SU-DHL-6 (cell line): ENCODE measurements at regions not wholly inside any gene's neighbourhood (a gene's known extent, or its start where the extent isn't known, plus 50 kb on each side); places are given as distances from the start of the nearest gene placed in this dataset.

Source experiments
- H2AFZ ChIP-seq: fragments of 200-600 bp; sonication (generic); 2 replicates; pipeline ENCODE4 v1.6.1; 2014; ENCODE audit warnings: low read depth, mild to moderate bottlenecking, moderate library complexity, mixed read lengths, antibody characterized with exemption, low read length; ENCODE audit not compliant: severe bottlenecking
- H3F3A ChIP-seq: fragments of 200-600 bp; shearing (Covaris generic); 2 replicates; pipeline ENCODE4 v1.6.0; 2016; ENCODE audit warnings: antibody characterized with exemption, mild to moderate bottlenecking; ENCODE audit not compliant: insufficient read depth
- H3K27ac ChIP-seq: fragments of 200-600 bp; sonication (generic); 2 replicates; pipeline ENCODE4 v1.5.1; 2016; ENCODE audit warnings: low read depth, mild to moderate bottlenecking, low read length, moderate library complexity, mixed read lengths
- H3K27me3 ChIP-seq: fragments of 200-600 bp; sonication (generic), shearing (Covaris generic); 2 replicates; pipeline ENCODE4 v1.6.0; 2014; ENCODE audit warnings: mild to moderate bottlenecking, low read length
- H3K36me3 ChIP-seq: fragments of 200-600 bp; sonication (generic); 2 replicates; pipeline ENCODE4 v1.6.1; 2014; ENCODE audit warnings: mild to moderate bottlenecking, low read length, mixed read lengths
- H3K4me2 ChIP-seq: fragments of 300-600, 200-600 bp; shearing (Covaris generic), sonication (generic); 2 replicates; pipeline ENCODE4 v1.6.0; 2014; ENCODE audit warnings: low read length, low read depth, mild to moderate bottlenecking; ENCODE audit not compliant: poor library complexity, severe bottlenecking
- H3K4me3 ChIP-seq: fragments of 200-600 bp; sonication (generic); 2 replicates; pipeline ENCODE4 v1.5.1; 2014; ENCODE audit warnings: antibody characterized with exemption, low read length, mild to moderate bottlenecking, mixed read lengths; ENCODE audit not compliant: insufficient read depth, poor library complexity, severe bottlenecking
- H3K79me2 ChIP-seq: fragments of 200-600 bp; sonication (generic); 2 replicates; pipeline ENCODE4 v1.6.1; 2014; ENCODE audit warnings: mild to moderate bottlenecking, low read length, moderate library complexity; ENCODE audit not compliant: insufficient read depth
- H3K9ac ChIP-seq: fragments of 200-600 bp; sonication (generic); 2 replicates; pipeline ENCODE4 v1.7.0; 2014; ENCODE audit warnings: mild to moderate bottlenecking, low read length
- H3K9me2 ChIP-seq: fragments of 200-600 bp; sonication (generic); replicated peaks from 2 replicates; pipeline ENCODE4 v1.6.1; 2014; ENCODE audit warnings: low read length; ENCODE audit not compliant: insufficient read depth
- H3K9me3 ChIP-seq: fragments of 200-600 bp; sonication (generic); 2 replicates; pipeline ENCODE4 v1.6.1; 2014; ENCODE audit warnings: low read length, mixed read lengths; ENCODE audit not compliant: insufficient read depth
- H4K20me1 ChIP-seq: fragments of 200-600 bp; sonication (generic); 2 replicates; pipeline ENCODE4 v1.6.1; 2014; ENCODE audit warnings: low read depth, mild to moderate bottlenecking, antibody characterized with exemption, low read length, moderate library complexity, mixed read lengths
- EZH2phosphoT487 ChIP-seq: fragments of 200-600 bp; sonication (generic), shearing (Covaris generic); conservative IDR thresholded peaks from 2 replicates; pipeline ENCODE4 v1.6.1; 2018; ENCODE audit warnings: mild to moderate bottlenecking, antibody characterized with exemption, low read length, moderate library complexity, mixed read lengths
- TF ChIP-seq, protein P1 (sequence below): fragments of 200-600 bp; sonication (generic); IDR thresholded peaks from one replicate; pipeline ENCODE4 v1.5.1; 2017; ENCODE audit warnings: antibody characterized with exemption, mild to moderate bottlenecking, low read length, moderate library complexity; ENCODE audit not compliant: insufficient read depth, poor library complexity, severe bottlenecking

DNA sequence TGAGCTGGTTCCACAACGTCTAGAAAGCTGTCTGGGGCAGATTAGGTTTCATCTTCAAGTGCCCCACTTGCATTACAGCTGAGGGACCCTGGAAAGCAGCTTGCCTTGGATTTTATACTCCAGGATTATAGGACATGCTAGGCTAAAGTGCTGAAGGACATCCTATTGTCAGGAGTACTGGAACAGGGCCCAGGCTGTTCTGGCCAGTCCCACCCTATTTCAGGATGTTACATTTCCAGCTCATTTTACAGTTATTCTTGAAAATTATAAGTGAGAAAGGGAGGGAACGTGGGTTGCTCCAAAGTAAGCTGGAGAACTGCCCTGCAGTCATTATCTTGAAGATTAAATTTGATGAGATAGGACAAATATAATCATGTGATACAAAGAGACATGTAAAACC lies 71.0 kb upstream of the UGT8 start:
- Histone ChIP-seq H3K9me2 (no peaks in the 10 kb centered on the region), H3K4me3 (no peak overlapping the region), H3K36me3 (no peaks in the 10 kb centered on the region), H3K9ac (no peak overlapping the region), H3K79me2 (no peaks in the 10 kb centered on the region), H3F3A (no peaks in the 10 kb centered on the region), H3K9me3 (no peaks in the 10 kb centered on the region), H4K20me1 (no peaks in the 10 kb centered on the region), H3K4me2 (no peak overlapping the region), H2AFZ (no peak overlapping the region), H3K27me3 (no peaks in the 10 kb centered on the region), H3K27ac (no peak overlapping the region)
- TF ChIP-seq, protein P1, sequence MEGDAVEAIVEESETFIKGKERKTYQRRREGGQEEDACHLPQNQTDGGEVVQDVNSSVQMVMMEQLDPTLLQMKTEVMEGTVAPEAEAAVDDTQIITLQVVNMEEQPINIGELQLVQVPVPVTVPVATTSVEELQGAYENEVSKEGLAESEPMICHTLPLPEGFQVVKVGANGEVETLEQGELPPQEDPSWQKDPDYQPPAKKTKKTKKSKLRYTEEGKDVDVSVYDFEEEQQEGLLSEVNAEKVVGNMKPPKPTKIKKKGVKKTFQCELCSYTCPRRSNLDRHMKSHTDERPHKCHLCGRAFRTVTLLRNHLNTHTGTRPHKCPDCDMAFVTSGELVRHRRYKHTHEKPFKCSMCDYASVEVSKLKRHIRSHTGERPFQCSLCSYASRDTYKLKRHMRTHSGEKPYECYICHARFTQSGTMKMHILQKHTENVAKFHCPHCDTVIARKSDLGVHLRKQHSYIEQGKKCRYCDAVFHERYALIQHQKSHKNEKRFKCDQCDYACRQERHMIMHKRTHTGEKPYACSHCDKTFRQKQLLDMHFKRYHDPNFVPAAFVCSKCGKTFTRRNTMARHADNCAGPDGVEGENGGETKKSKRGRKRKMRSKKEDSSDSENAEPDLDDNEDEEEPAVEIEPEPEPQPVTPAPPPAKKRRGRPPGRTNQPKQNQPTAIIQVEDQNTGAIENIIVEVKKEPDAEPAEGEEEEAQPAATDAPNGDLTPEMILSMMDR = no peak
- TF ChIP-seq EZH2phosphoT487 = no peak

- H3K36me3 ChIP-seq = no peaks in the 10 kb centered on the region
- H3K79me2 ChIP-seq = no peaks in the 10 kb centered on the region
- no peaks in the 10 kb centered on the region for H3K27me3 ChIP-seq
- TF ChIP-seq, protein P1 = no peak
- no peak for TF ChIP-seq EZH2phosphoT487
- no peak overlapping the region for H3K27ac ChIP-seq
- H3K9me2 ChIP-seq = no peaks in the 10 kb centered on the region
- H2AFZ ChIP-seq = no peak overlapping the region
- H4K20me1 ChIP-seq = no peaks in the 10 kb centered on the region
- no peak overlapping the region for H3K9ac ChIP-seq
- H3K4me2 ChIP-seq = no peak overlapping the region
- no peaks in the 10 kb centered on the region for H3F3A ChIP-seq
- no peak overlapping the region for H3K4me3 ChIP-seq
- H3K9me3 ChIP-seq = no peaks in the 10 kb centered on the region
These were observed 62.9 kb upstream of the UGT8 start for GRCh38 chr4:114535725-114536124.

DNA sequence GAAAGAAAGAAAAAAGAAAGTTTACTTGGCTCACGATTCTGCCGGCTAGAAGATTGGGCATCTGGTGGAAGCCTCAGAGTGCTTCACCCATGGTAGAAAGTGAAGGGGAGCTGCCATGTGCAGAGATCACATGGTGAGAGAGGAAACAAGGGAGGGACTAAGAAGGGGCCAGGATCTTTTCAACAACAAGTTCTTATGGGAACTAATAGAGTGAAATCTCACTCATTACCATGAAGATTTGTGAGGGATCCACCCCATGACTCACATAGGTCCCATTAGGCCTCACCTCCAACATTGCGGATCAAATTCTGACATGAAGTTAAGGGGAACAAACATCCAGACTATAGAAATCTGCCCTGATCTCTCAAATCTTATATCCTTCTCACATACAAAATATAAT lies 61.3 kb upstream of the UGT8 start:
- TF ChIP-seq, protein P1 = no peak
- TF ChIP-seq EZH2phosphoT487 = no peak
- no peaks in the 10 kb centered on the region for H3F3A ChIP-seq
- H4K20me1 ChIP-seq = no peaks in the 10 kb centered on the region
- no peak overlapping the region for H3K4me3 ChIP-seq
- no peaks in the 10 kb centered on the region for H3K9me2 ChIP-seq
- no peak overlapping the region for H3K27ac ChIP-seq
- no peaks in the 10 kb centered on the region for H3K79me2 ChIP-seq
- no peaks in the 10 kb centered on the region for H3K27me3 ChIP-seq
- no peak overlapping the region for H3K9ac ChIP-seq
- no peaks in the 10 kb centered on the region for H3K9me3 ChIP-seq
- H3K36me3 ChIP-seq = no peaks in the 10 kb centered on the region
- no peak overlapping the region for H3K4me2 ChIP-seq
- no peak overlapping the region for H2AFZ ChIP-seq
